ENCODE measurements at regions not wholly inside any gene's neighbourhood (a gene's known extent, or its start where the extent isn't known, plus 50 kb on each side); places are given as distances from the start of the nearest gene placed in this dataset.
"Not testable (repeated sequence)": the region's sequence is repeated elsewhere in the genome, so short reads cannot be mapped to it uniquely, and the experiment has no call there.

DNA sequence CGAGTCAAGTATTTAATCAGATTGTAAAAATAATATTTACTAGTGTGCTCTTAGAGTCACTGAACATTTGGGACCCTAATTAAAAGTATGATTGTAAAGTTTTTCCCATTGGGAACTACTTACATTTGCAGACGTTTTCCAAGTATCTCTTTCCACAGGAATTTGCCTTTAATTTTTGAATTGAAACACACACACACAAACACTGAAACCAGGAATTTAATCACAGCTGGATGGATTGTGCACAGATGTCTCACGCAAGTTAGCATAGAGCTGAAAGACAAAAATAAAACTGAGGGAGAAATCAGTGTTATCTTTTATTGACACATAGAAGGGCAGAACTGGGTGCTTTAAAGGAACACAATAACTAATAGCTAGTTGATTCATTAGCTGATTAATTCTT, 230.7 kb downstream of the RND3 start:
- no peak overlapping the region for H3K27ac ChIP-seq
- H3K36me3 ChIP-seq (replicated peaks in 1 of 2; ENCODE audit: insufficient read depth in 1 of 2, low read depth in 2 of 2), result no peaks in the 10 kb centered on the region
- H3K9me3 ChIP-seq, result no peaks in the 10 kb centered on the region
- no peaks in the 10 kb centered on the region for H3K4me1 ChIP-seq
- WGBS, 2 donors, result 57 to 67% methylated on average over 3 of the region's 3 CpGs
- H3K4me3 ChIP-seq, result no peak overlapping the region
- intact Hi-C loops (cut with DNase I), result no loop called here
- no peaks in the 10 kb centered on the region for H3K27me3 ChIP-seq
- DNase-seq (no peak), ATAC-seq (no peak)
- TF ChIP-seq POLR2A (IDR thresholded peaks at IDR 0.05), result no peak
- TF ChIP-seq, protein P1, sequence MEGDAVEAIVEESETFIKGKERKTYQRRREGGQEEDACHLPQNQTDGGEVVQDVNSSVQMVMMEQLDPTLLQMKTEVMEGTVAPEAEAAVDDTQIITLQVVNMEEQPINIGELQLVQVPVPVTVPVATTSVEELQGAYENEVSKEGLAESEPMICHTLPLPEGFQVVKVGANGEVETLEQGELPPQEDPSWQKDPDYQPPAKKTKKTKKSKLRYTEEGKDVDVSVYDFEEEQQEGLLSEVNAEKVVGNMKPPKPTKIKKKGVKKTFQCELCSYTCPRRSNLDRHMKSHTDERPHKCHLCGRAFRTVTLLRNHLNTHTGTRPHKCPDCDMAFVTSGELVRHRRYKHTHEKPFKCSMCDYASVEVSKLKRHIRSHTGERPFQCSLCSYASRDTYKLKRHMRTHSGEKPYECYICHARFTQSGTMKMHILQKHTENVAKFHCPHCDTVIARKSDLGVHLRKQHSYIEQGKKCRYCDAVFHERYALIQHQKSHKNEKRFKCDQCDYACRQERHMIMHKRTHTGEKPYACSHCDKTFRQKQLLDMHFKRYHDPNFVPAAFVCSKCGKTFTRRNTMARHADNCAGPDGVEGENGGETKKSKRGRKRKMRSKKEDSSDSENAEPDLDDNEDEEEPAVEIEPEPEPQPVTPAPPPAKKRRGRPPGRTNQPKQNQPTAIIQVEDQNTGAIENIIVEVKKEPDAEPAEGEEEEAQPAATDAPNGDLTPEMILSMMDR (IDR thresholded peaks at IDR 0.05), result no peak

DNA sequence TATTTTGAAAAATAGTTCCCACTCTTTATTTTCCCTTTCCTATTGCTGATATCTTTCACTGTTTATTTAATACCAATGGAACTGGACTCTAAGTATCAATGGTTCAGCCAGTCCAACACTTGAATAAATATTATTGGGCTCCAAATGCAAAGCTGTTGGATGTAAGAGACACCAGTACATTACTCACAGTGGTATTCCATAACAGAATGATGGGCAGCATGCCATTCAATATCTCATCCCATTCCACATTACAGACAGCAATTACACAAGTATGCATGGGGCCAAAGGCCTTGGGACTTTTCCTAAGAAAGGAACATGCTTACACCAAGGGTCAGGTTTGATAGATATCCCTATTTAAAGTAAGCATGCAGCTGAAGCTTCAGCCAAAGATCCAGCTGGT, 231.9 kb downstream of the RND3 start:
- no peaks in the 10 kb centered on the region for H3K4me1 ChIP-seq
- no peak for ATAC-seq
- TF ChIP-seq POLR2A (IDR thresholded peaks at IDR 0.05), result no peak
- TF ChIP-seq, protein P1 (IDR thresholded peaks at IDR 0.05), result no peak
- intact Hi-C loops (cut with DNase I), result no loop called here
- no peaks in the 10 kb centered on the region for H3K27me3 ChIP-seq
- DNase-seq, result no peak
- H3K36me3 ChIP-seq (replicated peaks in 1 of 2; ENCODE audit: insufficient read depth in 1 of 2, low read depth in 2 of 2), result no peaks in the 10 kb centered on the region
- H3K9me3 ChIP-seq, result no peaks in the 10 kb centered on the region
- H3K27ac ChIP-seq, result no peak overlapping the region
- no peak overlapping the region for H3K4me3 ChIP-seq

DNA sequence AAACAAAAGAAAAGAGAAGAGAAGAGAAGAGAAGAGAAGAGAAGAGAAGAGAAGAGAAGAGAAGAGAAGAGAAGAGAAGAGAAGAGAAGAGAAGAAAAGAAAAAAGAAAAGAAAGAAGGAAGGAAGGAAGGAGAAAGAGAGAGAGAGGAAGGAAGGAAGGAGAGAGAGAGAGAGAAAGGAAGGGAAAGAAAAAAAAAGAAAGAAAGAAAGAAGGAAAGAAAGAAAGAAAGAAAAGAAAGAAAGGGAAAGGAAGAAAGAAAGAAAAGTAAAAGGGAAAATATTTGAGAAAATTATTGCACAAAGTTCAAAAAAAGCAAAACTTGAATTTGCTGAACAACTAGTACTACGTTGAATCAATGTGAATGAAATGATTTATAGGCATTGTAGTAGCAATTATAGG, 237.7 kb downstream of the RND3 start:
- 64 to 74% methylated on average over 1 of the region's 1 CpG for WGBS, 2 donors
- DNase-seq; H3K36me3 ChIP-seq (replicated peaks in 1 of 2; ENCODE audit: insufficient read depth in 1 of 2, low read depth in 2 of 2); H3K9me3 ChIP-seq; H3K4me1 ChIP-seq; H3K27ac ChIP-seq; H3K27me3 ChIP-seq; H3K4me3 ChIP-seq; ATAC-seq; intact Hi-C loops (cut with DNase I): not testable (repeated sequence)

DNA sequence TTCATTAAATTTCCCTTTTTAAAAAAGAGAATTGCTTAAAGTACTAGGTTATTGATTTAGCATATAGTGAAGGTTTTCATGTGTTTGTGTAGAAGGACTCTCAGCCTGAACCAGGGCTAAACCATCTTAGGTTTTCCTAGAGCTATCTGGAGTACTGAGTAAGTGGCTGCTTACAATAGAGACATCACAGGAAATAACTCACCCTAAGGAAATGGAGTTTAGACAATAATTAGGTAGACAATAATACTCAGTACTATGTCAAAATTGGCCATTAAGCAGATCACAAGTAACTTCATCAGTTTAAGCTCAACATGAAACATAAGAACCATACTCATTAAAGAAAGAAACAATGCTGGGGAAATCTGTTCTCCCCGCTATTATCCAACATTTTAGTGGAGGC, 240.0 kb downstream of the RND3 start:
- 50 to 93% methylated on average over 1 of the region's 1 CpG for whole genome bisulfite sequencing, 2 donors

DNA sequence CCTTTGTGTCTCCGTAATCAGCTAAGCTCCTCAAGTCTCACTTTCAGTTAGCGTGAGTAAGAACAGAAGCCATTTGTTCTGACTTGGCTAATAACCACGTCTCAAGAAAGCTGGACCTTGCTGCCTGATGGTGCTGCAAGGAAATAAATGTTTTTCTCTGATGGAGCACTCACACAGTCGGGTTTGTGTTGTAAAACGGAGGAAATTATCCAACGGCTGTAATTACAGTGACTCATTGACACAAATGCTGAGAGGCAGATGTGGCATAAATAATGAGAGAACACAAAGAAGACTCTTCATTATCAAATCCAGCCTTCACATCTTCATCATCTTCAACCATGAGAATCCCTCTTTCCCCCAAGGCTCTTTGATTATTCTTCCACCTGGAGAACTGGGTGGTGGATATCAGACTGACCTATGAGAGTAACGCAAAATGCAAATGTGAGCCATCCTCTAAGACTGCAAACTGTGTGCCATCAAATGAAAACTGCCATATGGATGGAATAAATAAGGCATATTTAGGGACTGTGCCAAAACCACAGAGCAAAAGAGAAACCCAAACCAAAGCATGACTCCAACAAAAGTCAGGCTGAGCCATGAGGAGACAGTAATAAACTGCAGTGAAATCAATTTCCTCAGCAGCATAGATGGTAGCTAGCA, 252.6 kb downstream of the RND3 start:
- H3K27ac ChIP-seq, result no peak overlapping the region
- intact Hi-C loops (cut with DNase I), result no loop called here
- no peak overlapping the region for H3K4me3 ChIP-seq
- DNase-seq (no peak), ATAC-seq (no peak)
- H3K27me3 ChIP-seq, result no peaks in the 10 kb centered on the region
- H3K9me3 ChIP-seq, result no peaks in the 10 kb centered on the region
- 60 to 62% methylated on average over 7 of the region's 7 CpGs for WGBS, 2 donors
- H3K36me3 ChIP-seq (replicated peaks in 1 of 2; ENCODE audit: insufficient read depth in 1 of 2, low read depth in 2 of 2), result no peaks in the 10 kb centered on the region
- H3K4me1 ChIP-seq, result no peaks in the 10 kb centered on the region
- no peak for TF ChIP-seq POLR2A (IDR thresholded peaks at IDR 0.05)
- TF ChIP-seq, protein P1 (IDR thresholded peaks at IDR 0.05), result no peak

More for the DNA sequence above, 240.0 kb downstream of the RND3 start:
- no peaks in the 10 kb centered on the region for H3K9me3 ChIP-seq
- no peak overlapping the region for H3K4me3 ChIP-seq
- H3K27ac ChIP-seq, result no peak overlapping the region
- H3K4me1 ChIP-seq, result no peaks in the 10 kb centered on the region
- no peaks in the 10 kb centered on the region for H3K36me3 ChIP-seq (replicated peaks in 1 of 2; ENCODE audit: insufficient read depth in 1 of 2, low read depth in 2 of 2)
- DNase-seq, result no peak
- H3K27me3 ChIP-seq, result no peaks in the 10 kb centered on the region
- no peak for ATAC-seq
- intact Hi-C loops (cut with DNase I), result no loop called here
- TF ChIP-seq POLR2A (IDR thresholded peaks at IDR 0.05), result no peak
- TF ChIP-seq, protein P1 (IDR thresholded peaks at IDR 0.05), result no peak
